Ramos (cell line): ENCODE measurements at regions not wholly inside any gene's neighbourhood (a gene's known extent, or its start where the extent isn't known, plus 50 kb on each side); places are given as distances from the start of the nearest gene placed in this dataset.

Source experiments
- in situ Hi-C: fragments of 300-500 bp; cut with MboI; formaldehyde crosslinking; loops from one replicate; pipeline ENCODE4 v1.14.3; 2022; ENCODE audit warnings: low sequenced_read_pairs; ENCODE audit not compliant: unreplicated experiment

GRCh38 chr21:16007943-16008342, 278.2 kb downstream of the USP25 start:
- in situ Hi-C loops: no loop called here

- in situ Hi-C loops: no loop called here
Measured at GRCh38 chr21:16011719-16012118, 281.9 kb downstream of the USP25 start.

- in situ Hi-C loops: no loop called here
Measured at GRCh38 chr21:16013570-16013969, 283.8 kb downstream of the USP25 start.

GRCh38 chr21:16020878-16021277, 291.1 kb downstream of the USP25 start:
- in situ Hi-C loops: no loop called here

GRCh38 chr21:16022116-16022515, 292.3 kb downstream of the USP25 start:
- in situ Hi-C loops: no loop called here

GRCh38 chr21:16022921-16023320, 293.1 kb downstream of the USP25 start:
- in situ Hi-C loops: no loop called here

- in situ Hi-C loops: no loop called here
Measured at GRCh38 chr21:16028142-16028541, 298.4 kb downstream of the USP25 start.

GRCh38 chr21:16028941-16029464, 299.2 kb downstream of the USP25 start:
- in situ Hi-C loops: no loop called here

- in situ Hi-C loops: no loop called here
Measured at GRCh38 chr21:16033193-16033592, 303.4 kb downstream of the USP25 start.

GRCh38 chr21:16034446-16035190, 304.8 kb downstream of the USP25 start:
- in situ Hi-C loops: no loop called here

GRCh38 chr21:16037421-16037955, 307.7 kb downstream of the USP25 start:
- in situ Hi-C loops: no loop called here

GRCh38 chr21:16040601-16041000, 310.8 kb downstream of the USP25 start:
- in situ Hi-C loops: no loop called here

- in situ Hi-C loops: no loop called here
Measured at GRCh38 chr21:16044676-16045075, 314.9 kb downstream of the USP25 start.

- in situ Hi-C loops: no loop called here
Measured at GRCh38 chr21:16046656-16047330, 317.0 kb downstream of the USP25 start.

GRCh38 chr21:16047904-16048303, 318.1 kb downstream of the USP25 start:
- in situ Hi-C loops: no loop called here

- in situ Hi-C loops: no loop called here
Measured at GRCh38 chr21:16055014-16055413, 325.2 kb downstream of the USP25 start.

- in situ Hi-C loops: no loop called here
Measured at GRCh38 chr21:16058896-16059295, 329.1 kb downstream of the USP25 start.

GRCh38 chr21:16059981-16060380, 330.2 kb downstream of the USP25 start:
- in situ Hi-C loops: no loop called here

- in situ Hi-C loops: no loop called here
Measured at GRCh38 chr21:16061194-16061593, 331.4 kb downstream of the USP25 start.

- in situ Hi-C loops: no loop called here
Measured at GRCh38 chr21:16069178-16070112, 339.7 kb downstream of the USP25 start.
